AG04449 (cell line): ENCODE measurements at regions not wholly inside any gene's neighbourhood (a gene's known extent, or its start where the extent isn't known, plus 50 kb on each side); places are given as distances from the start of the nearest gene placed in this dataset.

Source experiments
- CTCF ChIA-PET: fragments of 350-600 bp; formaldehyde crosslinking; extraction: SDS; loops from one replicate; lab custom pipeline; 2021; ENCODE audit warnings: antibody characterized with exemption; lab: Yijun Ruan, JAX
- POLR2A ChIA-PET: fragments of 400-600, 350-600 bp; formaldehyde crosslinking; extraction: SDS; loops from one replicate; lab custom pipeline; 2020; ENCODE audit warnings: antibody characterized with exemption, inconsistent platforms; lab: Yijun Ruan, JAX
- DNase-seq: peaks from one replicate; pipeline ENCODE4 v3.0.0-alpha.2; 2010; ENCODE audit warnings: low read depth, low spot score
- H3K4me3 ChIP-seq: 2 replicates; pipeline ENCODE4 v1.5.1; 2011; ENCODE audit warnings: low read depth, mild to moderate bottlenecking, control low read depth, low read length
- CTCF ChIP-seq: IDR thresholded peaks from one replicate; pipeline ENCODE4 v1.5.1; 2011; ENCODE audit warnings: mild to moderate bottlenecking, moderate library complexity, low read length, control low read depth, inconsistent platforms; ENCODE audit not compliant: insufficient read depth; ENCODE audit errors: missing control alignments

GRCh38 chr1:96191165-96191564, 530.4 kb upstream of the PTBP2 start:
- DNase-seq = no peak
- no peak for TF ChIP-seq CTCF
- H3K4me3 ChIP-seq = no peak overlapping the region
- CTCF ChIA-PET = no interaction called here
- POLR2A ChIA-PET = no interaction called here

DNA sequence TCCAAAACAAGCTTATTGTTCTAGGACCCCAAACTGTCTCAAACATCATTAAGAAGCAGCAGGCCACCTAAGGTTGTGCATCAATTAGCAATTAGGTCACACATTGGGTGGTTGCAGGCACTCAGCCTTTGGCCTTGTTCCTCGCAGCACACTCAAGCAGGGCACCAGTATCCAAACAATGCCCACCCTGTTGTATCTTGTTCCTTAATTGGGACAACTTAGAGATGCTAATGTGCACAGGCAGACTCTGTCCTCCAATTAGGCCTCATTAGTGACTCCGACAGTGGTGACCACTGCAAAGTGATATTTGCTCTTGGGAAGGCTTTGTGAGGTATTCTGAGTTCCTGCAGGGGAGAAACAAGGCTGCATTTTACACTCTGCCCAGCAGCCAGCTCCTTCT, 515.1 kb upstream of the PTBP2 start:
- TF ChIP-seq CTCF = no peak
- CTCF ChIA-PET = no interaction called here
- POLR2A ChIA-PET = no interaction called here
- no peak overlapping the region for H3K4me3 ChIP-seq
- DNase-seq = no peak

GRCh38 chr1:96207936-96208335, 513.6 kb upstream of the PTBP2 start:
- DNase-seq = no peak
- POLR2A ChIA-PET = no interaction called here
- CTCF ChIA-PET = no interaction called here
- TF ChIP-seq CTCF = no peak
- H3K4me3 ChIP-seq = no peak overlapping the region

DNA sequence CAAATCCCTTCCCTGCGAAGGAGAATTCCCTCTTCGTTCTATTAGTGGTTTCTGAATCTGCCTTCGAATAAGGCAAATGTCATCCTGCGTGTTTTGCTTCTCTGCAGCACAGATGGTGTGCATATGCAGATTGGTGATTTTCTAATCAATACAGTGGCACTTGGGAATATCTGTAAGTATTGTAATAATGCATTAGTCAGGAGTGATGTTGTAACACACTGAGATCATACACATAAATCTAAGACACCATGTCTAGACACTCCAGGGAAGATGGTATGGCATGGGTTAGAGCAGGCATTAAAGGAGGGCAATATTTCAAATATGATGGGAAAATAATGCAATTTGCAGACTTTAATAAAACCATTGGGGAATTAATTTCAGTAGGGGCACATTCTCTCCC, 513.2 kb upstream of the PTBP2 start:
- POLR2A ChIA-PET = no interaction called here
- no peak for DNase-seq
- CTCF ChIA-PET = no interaction called here
- no peak for TF ChIP-seq CTCF
- H3K4me3 ChIP-seq = no peak overlapping the region

GRCh38 chr1:96210054-96210453, 511.5 kb upstream of the PTBP2 start:
- DNase-seq = no peak
- ChIA-PET CTCF (interaction anchor here (1.7 kb wide), 1 partner anchor 27 kb away, joined by 5 read pairs; no protein-coding TSS in a partner anchor), POLR2A (no interaction called here)
- no peak for TF ChIP-seq CTCF
- no peak overlapping the region for H3K4me3 ChIP-seq

- ChIA-PET CTCF (interaction anchor here (1.7 kb wide), 1 partner anchor 26 kb away, joined by 5 read pairs; no protein-coding TSS in a partner anchor), POLR2A (no interaction called here)
- DNase-seq = no peak
- no peak overlapping the region for H3K4me3 ChIP-seq
- TF ChIP-seq CTCF = no peak
Measured at GRCh38 chr1:96211202-96211601, 510.4 kb upstream of the PTBP2 start.
